ENCODE measurements at regions not wholly inside any gene's neighbourhood (a gene's known extent, or its start where the extent isn't known, plus 50 kb on each side); places are given as distances from the start of the nearest gene placed in this dataset.

DNA sequence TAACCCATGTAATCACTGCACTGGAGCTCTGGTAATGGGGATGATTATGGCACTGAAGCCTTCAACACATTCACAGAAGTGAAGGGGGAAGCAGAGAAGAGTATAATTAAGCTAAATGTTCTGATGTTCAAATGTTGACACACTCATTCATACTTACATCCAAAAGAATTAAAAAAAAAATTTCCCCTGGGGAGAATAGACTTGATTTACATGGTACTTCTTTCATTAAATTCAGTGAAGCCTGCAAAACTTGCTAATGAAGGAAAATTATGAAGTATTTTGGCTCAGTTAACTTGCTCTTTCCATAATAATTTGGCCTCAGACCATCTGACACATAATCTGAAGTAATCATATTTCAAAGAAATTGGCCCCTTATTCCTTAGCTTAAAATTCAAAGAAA is 428.8 kb downstream of the SH3GL2 start:
- no peaks in the 10 kb centered on the region for H3K27me3 ChIP-seq (ENCODE audit: insufficient read depth, low read length)

More for the DNA sequence above, 428.8 kb downstream of the SH3GL2 start:
- H2BK5ac ChIP-seq (ENCODE audit: insufficient read length, low read length), result no peak overlapping the region
- H2BK15ac ChIP-seq (ENCODE audit: low read depth, low read length), result no peak overlapping the region
- H3K56ac ChIP-seq (ENCODE audit: insufficient read length, low read depth, low read length), result no peak overlapping the region
- H3K9me3 ChIP-seq (ENCODE audit: control insufficient read depth, low read depth, low read length), result no peaks in the 10 kb centered on the region
- no peaks in the 10 kb centered on the region for H3K9me3 Mint-ChIP-seq
- no peak overlapping the region for H4K5ac ChIP-seq (ENCODE audit: insufficient read length, low read depth, low read length)
- H3K14ac ChIP-seq (ENCODE audit: insufficient read depth, low read length), result no peak overlapping the region
- H3K36me3 Mint-ChIP-seq (ENCODE audit: insufficient read depth in 1 of 3, low read depth in 3 of 3), result no peaks in the 10 kb centered on the region
- H3K27ac Mint-ChIP-seq, result no peak overlapping the region
- no peak overlapping the region for H4K8ac ChIP-seq (replicated peaks; ENCODE audit: insufficient read length, low read depth, low read length)
- no peaks in the 10 kb centered on the region for H3K23me2 ChIP-seq (ENCODE audit: insufficient read length, low read depth, low read length, poor library complexity, severe bottlenecking)
- H2AFZ ChIP-seq (ENCODE audit: low read length), result no peak overlapping the region
- DNase-seq, result no peak
- H3K9ac ChIP-seq (ENCODE audit: extremely low read depth, insufficient read length, low read length), result no peak overlapping the region
- no peak overlapping the region for H2BK20ac ChIP-seq (ENCODE audit: low read depth, low read length, poor library complexity, severe bottlenecking)
- TF ChIP-seq, protein P1, sequence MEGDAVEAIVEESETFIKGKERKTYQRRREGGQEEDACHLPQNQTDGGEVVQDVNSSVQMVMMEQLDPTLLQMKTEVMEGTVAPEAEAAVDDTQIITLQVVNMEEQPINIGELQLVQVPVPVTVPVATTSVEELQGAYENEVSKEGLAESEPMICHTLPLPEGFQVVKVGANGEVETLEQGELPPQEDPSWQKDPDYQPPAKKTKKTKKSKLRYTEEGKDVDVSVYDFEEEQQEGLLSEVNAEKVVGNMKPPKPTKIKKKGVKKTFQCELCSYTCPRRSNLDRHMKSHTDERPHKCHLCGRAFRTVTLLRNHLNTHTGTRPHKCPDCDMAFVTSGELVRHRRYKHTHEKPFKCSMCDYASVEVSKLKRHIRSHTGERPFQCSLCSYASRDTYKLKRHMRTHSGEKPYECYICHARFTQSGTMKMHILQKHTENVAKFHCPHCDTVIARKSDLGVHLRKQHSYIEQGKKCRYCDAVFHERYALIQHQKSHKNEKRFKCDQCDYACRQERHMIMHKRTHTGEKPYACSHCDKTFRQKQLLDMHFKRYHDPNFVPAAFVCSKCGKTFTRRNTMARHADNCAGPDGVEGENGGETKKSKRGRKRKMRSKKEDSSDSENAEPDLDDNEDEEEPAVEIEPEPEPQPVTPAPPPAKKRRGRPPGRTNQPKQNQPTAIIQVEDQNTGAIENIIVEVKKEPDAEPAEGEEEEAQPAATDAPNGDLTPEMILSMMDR (conservative IDR thresholded peaks at IDR 0.05), result no peak
- no peak overlapping the region for H2AK5ac ChIP-seq (ENCODE audit: insufficient read length, low read length)
- no peaks in the 10 kb centered on the region for H3K27me3 Mint-ChIP-seq (ENCODE audit: low read depth)
- no peak overlapping the region for H2BK120ac ChIP-seq (ENCODE audit: low read depth, low read length, poor library complexity, severe bottlenecking)
- no peaks in the 10 kb centered on the region for H3K79me2 ChIP-seq (ENCODE audit: insufficient read depth, low read length)
- no peak overlapping the region for H3K18ac ChIP-seq (ENCODE audit: insufficient read length, low read depth, low read length)
- H3K4me2 ChIP-seq (ENCODE audit: insufficient read depth, insufficient read length, low read length), result no peak overlapping the region
- no peak overlapping the region for H3K23ac ChIP-seq (ENCODE audit: insufficient read length, low read depth, low read length)
- no peak overlapping the region for H3T11ph ChIP-seq (ENCODE audit: low read length)
- H4K20me1 ChIP-seq (ENCODE audit: control insufficient read depth, insufficient read depth, insufficient read length), result no peaks in the 10 kb centered on the region
- no peak overlapping the region for H3K27ac ChIP-seq (ENCODE audit: insufficient read length, low read depth, low read length)
- H3K4ac ChIP-seq (ENCODE audit: low read depth, low read length), result no peak overlapping the region
- no peaks in the 10 kb centered on the region for H3K4me1 ChIP-seq (ENCODE audit: insufficient read depth, low read length)
- no peaks in the 10 kb centered on the region for H3K79me1 ChIP-seq (ENCODE audit: insufficient read depth, low read depth, low read length, poor library complexity, severe bottlenecking)
- no peak overlapping the region for H3K4me3 Mint-ChIP-seq
- H4K91ac ChIP-seq (ENCODE audit: insufficient read length, low read depth, low read length), result no peak overlapping the region
- H3K4me1 Mint-ChIP-seq, result no peaks in the 10 kb centered on the region
- H2BK12ac ChIP-seq (ENCODE audit: insufficient read length, low read depth, low read length), result no peak overlapping the region
